PC-3 (cell line): ENCODE measurements at regions not wholly inside any gene's neighbourhood (a gene's known extent, or its start where the extent isn't known, plus 50 kb on each side); places are given as distances from the start of the nearest gene placed in this dataset.

Experiments
- ATAC-seq: fragments of 200-7000 bp; cut with Tn5 transposase; 2 replicates; pipeline ENCODE4 v1.9.1; 2020; ENCODE audit warnings: mild to moderate bottlenecking, moderate library complexity
- BruUV-seq: library from RNA; stranded (reverse); fragments of 400-500 nt; replicated peaks from 2 replicates; lab custom pipeline; 2021; lab: Mats Ljungman, UMichigan
- CTCF ChIA-PET: fragments of 300-600 bp; sonication (Branson Sonifier 250); formaldehyde crosslinking; loops from one replicate; lab custom pipeline; 2022; ENCODE audit warnings: antibody characterized with exemption; lab: Charles Lee
- POLR2A ChIA-PET: fragments of 300-600 bp; sonication (Branson Sonifier 250); formaldehyde crosslinking; loops from one replicate; lab custom pipeline; 2022; ENCODE audit warnings: antibody characterized with exemption; ENCODE audit not compliant: unreplicated experiment; lab: Charles Lee
- DNase-seq: peaks from one replicate; pipeline ENCODE4 v3.0.0-alpha.2; 2015
- H2AFZ ChIP-seq: fragments of 300-600 bp; sonication (generic); 2 replicates; pipeline ENCODE4 v1.6.0; 2016; ENCODE audit warnings: antibody characterized with exemption, low read length
- H3F3A ChIP-seq: fragments of 300-600 bp; sonication (generic); one replicate; pipeline ENCODE4 v1.6.0; 2017; ENCODE audit warnings: antibody characterized with exemption, low read length, control low read depth, mild to moderate bottlenecking; ENCODE audit not compliant: unreplicated experiment
- H3K27ac ChIP-seq: fragments of 300-600 bp; sonication (generic); 2 replicates; pipeline ENCODE4 v1.5.1; 2016; ENCODE audit warnings: mild to moderate bottlenecking, low read length
- H3K27me3 ChIP-seq: fragments of 300-600 bp; sonication (generic); 2 replicates; pipeline ENCODE4 v1.6.1; 2016; ENCODE audit warnings: low read length, mixed read lengths
- H3K36me3 ChIP-seq: fragments of 300-600 bp; sonication (generic); 2 replicates; pipeline ENCODE4 v1.6.1; 2016; ENCODE audit warnings: low read depth, mixed run types, low read length, mixed read lengths
- H3K4me1 ChIP-seq: fragments of 300-600 bp; sonication (generic); 2 replicates; pipeline ENCODE4 v1.5.1; 2016; ENCODE audit warnings: low read length; ENCODE audit not compliant: insufficient read depth
- H3K4me2 ChIP-seq: fragments of 300-600 bp; sonication (generic); 2 replicates; pipeline ENCODE4 v1.6.0; 2016; ENCODE audit warnings: low read length
- H3K4me3 ChIP-seq: fragments of 300-600 bp; sonication (generic); 2 replicates; pipeline ENCODE4 v1.5.1; 2016; ENCODE audit warnings: mild to moderate bottlenecking, low read length, mixed read lengths
- H3K79me2 ChIP-seq: fragments of 300-600 bp; sonication (generic); 2 replicates; pipeline ENCODE4 v1.6.1; 2017; ENCODE audit warnings: low read length, mixed read lengths
- H3K9ac ChIP-seq: fragments of 300-600 bp; sonication (generic); 2 replicates; pipeline ENCODE4 v1.6.0; 2016; ENCODE audit warnings: mild to moderate bottlenecking, low read length
- H3K9me2 ChIP-seq: fragments of 300-600 bp; sonication (generic); replicated peaks from 2 replicates; pipeline ENCODE4 v1.6.1; 2016; ENCODE audit warnings: mixed run types, low read length, mixed read lengths
- H3K9me3 ChIP-seq: fragments of 300-600 bp; sonication (generic); 2 replicates; pipeline ENCODE4 v1.6.1; 2016; ENCODE audit warnings: low read length, mixed read lengths
- H4K20me1 ChIP-seq: fragments of 300-600 bp; sonication (generic); 2 replicates; pipeline ENCODE4 v1.6.1; 2016; ENCODE audit warnings: low read length, mixed read lengths
- EZH2 ChIP-seq: fragments of 300-600 bp; sonication (generic); IDR thresholded peaks from one replicate; pipeline ENCODE4 v1.6.1; 2017; ENCODE audit warnings: antibody characterized with exemption, mild to moderate bottlenecking, low read length; ENCODE audit not compliant: unreplicated experiment
- EZH2phosphoT487 ChIP-seq: fragments of 300-600 bp; sonication (generic); IDR thresholded peaks from 2 replicates; pipeline ENCODE4 v1.6.1; 2018; ENCODE audit warnings: mild to moderate bottlenecking, antibody characterized with exemption, low read length, borderline replicate concordance
- intact Hi-C: fragments of 100-400 bp; cut with micrococcal nuclease; formaldehyde crosslinking; loops from 2 replicates; pipeline ENCODE4 v1.9.0; 2023
- TF ChIP-seq, protein P1 (sequence below): fragments of 300-600 bp; sonication (generic); conservative IDR thresholded peaks from 2 replicates; pipeline ENCODE4 v1.5.1; 2017; ENCODE audit warnings: antibody characterized with exemption, low read depth, mild to moderate bottlenecking, low read length

- Histone ChIP-seq H3K9me3 (no peaks in the 10 kb centered on the region), H3K27me3 (no peaks in the 10 kb centered on the region), H3K36me3 (no peaks in the 10 kb centered on the region), H3K9ac (peak overlapping the region; percentile 97), H3K79me2 (no peaks in the 10 kb centered on the region), H3K9me2 (no peaks in the 10 kb centered on the region), H3K4me3 (no peak overlapping the region), H2AFZ (no peak overlapping the region), H3K27ac (peak overlapping the region; percentile 100), H3F3A (no peaks in the 10 kb centered on the region), H3K4me1 (peaks cover 31% of the 10 kb centered on the region), H3K4me2 (peak overlapping the region; percentile 87; the same call in 1 of the 2 replicates), H4K20me1 (no peaks in the 10 kb centered on the region)
- TF ChIP-seq, protein P1, sequence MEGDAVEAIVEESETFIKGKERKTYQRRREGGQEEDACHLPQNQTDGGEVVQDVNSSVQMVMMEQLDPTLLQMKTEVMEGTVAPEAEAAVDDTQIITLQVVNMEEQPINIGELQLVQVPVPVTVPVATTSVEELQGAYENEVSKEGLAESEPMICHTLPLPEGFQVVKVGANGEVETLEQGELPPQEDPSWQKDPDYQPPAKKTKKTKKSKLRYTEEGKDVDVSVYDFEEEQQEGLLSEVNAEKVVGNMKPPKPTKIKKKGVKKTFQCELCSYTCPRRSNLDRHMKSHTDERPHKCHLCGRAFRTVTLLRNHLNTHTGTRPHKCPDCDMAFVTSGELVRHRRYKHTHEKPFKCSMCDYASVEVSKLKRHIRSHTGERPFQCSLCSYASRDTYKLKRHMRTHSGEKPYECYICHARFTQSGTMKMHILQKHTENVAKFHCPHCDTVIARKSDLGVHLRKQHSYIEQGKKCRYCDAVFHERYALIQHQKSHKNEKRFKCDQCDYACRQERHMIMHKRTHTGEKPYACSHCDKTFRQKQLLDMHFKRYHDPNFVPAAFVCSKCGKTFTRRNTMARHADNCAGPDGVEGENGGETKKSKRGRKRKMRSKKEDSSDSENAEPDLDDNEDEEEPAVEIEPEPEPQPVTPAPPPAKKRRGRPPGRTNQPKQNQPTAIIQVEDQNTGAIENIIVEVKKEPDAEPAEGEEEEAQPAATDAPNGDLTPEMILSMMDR: no peak
- no peak for TF ChIP-seq EZH2
- no peak for TF ChIP-seq EZH2phosphoT487
- ATAC-seq: peak; percentile 87
- peak; percentile 92 for DNase-seq
- BruUV-seq: no TSS peak
- intact Hi-C loops: loop anchor here (1.0 kb wide), 1 partner anchor 54 kb away; no protein-coding TSS in a partner anchor
- CTCF ChIA-PET: interaction anchor here (0.6 kb wide), 1 partner anchor 59 kb away, joined by 3 read pairs; no protein-coding TSS in a partner anchor
- POLR2A ChIA-PET: interaction anchor here (0.5 to 0.7 kb wide), 2 partner anchors 59 to 95 kb away, joined by 3 read pairs; no protein-coding TSS in a partner anchor
Measured at GRCh38 chrX:111041018-111041462, 55.0 kb upstream of the PAK3 start.

GRCh38 chrX:111040377-111041017 lies 55.5 kb upstream of the PAK3 start:
- DNase-seq: peak; percentile 72
- TF ChIP-seq EZH2phosphoT487 (no peak), EZH2 (no peak)
- TF ChIP-seq, protein P1: no peak
- Histone ChIP-seq H3K36me3 (no peaks in the 10 kb centered on the region), H3F3A (no peaks in the 10 kb centered on the region), H3K9me3 (no peaks in the 10 kb centered on the region), H3K27ac (peak overlapping the region; percentile 100), H3K79me2 (no peaks in the 10 kb centered on the region), H3K9ac (peak overlapping the region; percentile 97), H3K4me2 (peak overlapping the region; percentile 87), H3K27me3 (no peaks in the 10 kb centered on the region), H3K4me3 (peak overlapping the region; percentile 56), H3K9me2 (no peaks in the 10 kb centered on the region), H3K4me1 (peaks cover 31% of the 10 kb centered on the region), H4K20me1 (no peaks in the 10 kb centered on the region), H2AFZ (no peak overlapping the region)
- intact Hi-C loops: loop anchor here (1.0 kb wide), 1 partner anchor 55 kb away; no protein-coding TSS in a partner anchor
- TSS peak; percentile 85 for BruUV-seq
- ATAC-seq: peak; percentile 81
- ChIA-PET CTCF (interaction anchor here (0.6 kb wide), 1 partner anchor 60 kb away, joined by 3 read pairs; no protein-coding TSS in a partner anchor), POLR2A (interaction anchor here (0.5 to 0.7 kb wide), 2 partner anchors 59 to 96 kb away, joined by 3 read pairs; no protein-coding TSS in a partner anchor)
